ENCODE measurements at regions not wholly inside any gene's neighbourhood (a gene's known extent, or its start where the extent isn't known, plus 50 kb on each side); places are given as distances from the start of the nearest gene placed in this dataset.
"Not testable (repeated sequence)": the region's sequence is repeated elsewhere in the genome, so short reads cannot be mapped to it uniquely, and the experiment has no call there.

GRCh38 chr5:162816816-162817215, 620.6 kb upstream of the CCNG1 start:
- DNase-seq (ENCODE audit: low read depth) = no peak
- no peak for TF ChIP-seq CTCF (IDR thresholded peaks at IDR 0.05; ENCODE audit: low read depth, low read length, missing control alignments)
- H3K4me3 ChIP-seq (ENCODE audit: low read depth, low read length) = no peak overlapping the region

- H3K4me3 ChIP-seq (ENCODE audit: low read depth, low read length) = no peak overlapping the region
- no peak for TF ChIP-seq CTCF (IDR thresholded peaks at IDR 0.05; ENCODE audit: low read depth, low read length, missing control alignments)
- DNase-seq (ENCODE audit: low read depth) = no peak
Measured at GRCh38 chr5:162817364-162817763, 620.0 kb upstream of the CCNG1 start.

GRCh38 chr5:162821664-162822063, 615.7 kb upstream of the CCNG1 start:
- DNase-seq (ENCODE audit: low read depth) = not testable (repeated sequence)

GRCh38 chr5:162824360-162824759, 613.0 kb upstream of the CCNG1 start:
- H3K4me3 ChIP-seq (ENCODE audit: low read depth, low read length) = no peak overlapping the region
- DNase-seq (ENCODE audit: low read depth) = no peak
- TF ChIP-seq CTCF (IDR thresholded peaks at IDR 0.05; ENCODE audit: low read depth, low read length, missing control alignments) = no peak

More at GRCh38 chr5:162821664-162822063, 615.7 kb upstream of the CCNG1 start:
- not testable (repeated sequence) for H3K4me3 ChIP-seq (ENCODE audit: low read depth, low read length)

GRCh38 chr5:162837155-162837554, 600.2 kb upstream of the CCNG1 start:
- DNase-seq (ENCODE audit: low read depth) = no peak
- H3K4me3 ChIP-seq (ENCODE audit: low read depth, low read length) = no peak overlapping the region
- TF ChIP-seq CTCF (IDR thresholded peaks at IDR 0.05; ENCODE audit: low read depth, low read length, missing control alignments) = no peak

- DNase-seq (ENCODE audit: low read depth) = no peak
- no peak overlapping the region for H3K4me3 ChIP-seq (ENCODE audit: low read depth, low read length)
- TF ChIP-seq CTCF (IDR thresholded peaks at IDR 0.05; ENCODE audit: low read depth, low read length, missing control alignments) = no peak
Measured at GRCh38 chr5:162842727-162843126, 594.7 kb upstream of the CCNG1 start.

GRCh38 chr5:162852134-162852533, 585.3 kb upstream of the CCNG1 start:
- no peak overlapping the region for H3K4me3 ChIP-seq (ENCODE audit: low read depth, low read length)
- no peak for DNase-seq (ENCODE audit: low read depth)

More at GRCh38 chr5:162852134-162852533, 585.3 kb upstream of the CCNG1 start:
- TF ChIP-seq CTCF (IDR thresholded peaks at IDR 0.05; ENCODE audit: low read depth, low read length, missing control alignments) = no peak
